D721Med (cell line): ENCODE measurements at regions not wholly inside any gene's neighbourhood (a gene's known extent, or its start where the extent isn't known, plus 50 kb on each side); places are given as distances from the start of the nearest gene placed in this dataset.

Experiments used
- DNase-seq: peaks from one replicate; pipeline ENCODE4 v3.0.0; 2011; ENCODE audit warnings: low spot score; ENCODE audit not compliant: insufficient read length
- FAIRE-seq: peaks from 2 replicates; lab custom pipeline; 2011; peaks lifted over from hg19 to GRCh38; lab: Jason Lieb, UNC
- CTCF ChIP-seq: IDR thresholded peaks from 2 replicates; pipeline ENCODE4 v1.5.1; 2012; ENCODE audit warnings: mild to moderate bottlenecking, control low read depth; ENCODE audit not compliant: insufficient read depth; ENCODE audit errors: missing control alignments

GRCh38 chr5:120035815-120036577 is 406.6 kb downstream of the FAM170A start:
- FAIRE-seq (no peak), DNase-seq (no peak)
- no peak for TF ChIP-seq CTCF

GRCh38 chr5:120037451-120037850 is 408.1 kb downstream of the FAM170A start:
- FAIRE-seq (no peak), DNase-seq (no peak)
- TF ChIP-seq CTCF = no peak

- DNase-seq (no peak), FAIRE-seq (no peak)
- TF ChIP-seq CTCF = no peak
Observed at GRCh38 chr5:120039111-120039510, 409.8 kb downstream of the FAM170A start.

DNA sequence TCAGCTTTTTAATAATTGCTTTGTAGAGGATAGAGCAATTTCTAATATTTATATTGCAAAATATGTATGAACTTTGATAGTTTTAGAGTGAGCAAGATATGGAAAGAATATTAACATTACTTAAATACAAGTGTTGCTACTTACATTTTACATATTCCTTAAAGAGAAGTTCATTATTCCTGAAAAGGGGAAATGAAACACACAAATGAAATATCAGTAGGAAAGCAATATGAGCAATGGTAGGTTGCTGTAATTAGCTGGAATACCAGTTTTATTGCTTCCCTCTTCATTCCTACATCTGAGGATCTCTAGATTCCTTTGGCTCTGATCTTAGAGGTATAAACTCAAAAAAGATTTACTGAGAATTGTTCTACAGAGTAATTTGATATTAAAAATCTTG is 414.1 kb downstream of the FAM170A start:
- no peak for DNase-seq
- no peak for FAIRE-seq

DNA sequence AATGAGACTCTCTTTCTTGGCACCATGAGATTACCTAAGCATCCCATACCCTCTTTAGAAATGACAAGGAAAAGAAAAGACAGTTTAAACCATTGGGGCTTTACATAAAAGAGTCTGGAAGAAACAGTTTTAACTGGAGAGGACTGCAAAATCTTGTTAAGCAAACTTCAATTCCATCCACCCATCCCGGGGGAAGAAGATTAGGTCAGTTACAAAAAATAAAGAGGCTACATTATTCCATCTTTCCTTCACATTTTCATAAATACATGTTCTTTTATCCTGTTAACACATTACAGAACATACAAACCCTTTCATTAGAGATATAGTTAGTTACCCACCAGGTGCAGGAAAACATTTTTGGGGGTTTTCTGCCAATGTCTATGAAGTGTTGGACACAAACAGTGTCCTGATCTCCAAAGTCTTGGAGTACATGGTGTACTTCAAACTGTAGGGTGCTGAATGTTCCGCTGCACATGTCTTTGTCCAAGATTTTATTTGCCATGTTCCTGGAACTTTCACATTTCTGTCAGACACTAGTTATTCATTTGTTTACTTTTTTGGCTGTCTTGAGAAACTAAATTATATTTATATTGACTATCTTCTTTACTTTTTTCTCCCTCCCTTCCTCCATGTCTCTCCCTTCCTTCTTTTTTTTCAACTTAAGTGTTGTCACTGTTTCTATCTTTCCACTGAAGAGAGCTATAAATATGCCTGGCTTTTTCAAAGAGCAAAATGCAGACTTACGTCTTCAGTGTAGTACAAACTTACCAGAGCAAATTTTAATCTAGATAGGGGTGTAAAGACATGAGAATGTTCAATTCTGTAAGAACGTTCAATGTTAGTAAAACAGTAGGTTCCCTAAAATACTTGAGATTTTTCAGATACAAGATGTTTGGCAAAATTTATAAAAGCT is 410.9 kb upstream of the PRR16 start:
- no peak for FAIRE-seq
- no peak for TF ChIP-seq CTCF
- DNase-seq = no peak

More for the DNA sequence above, 414.1 kb downstream of the FAM170A start:
- TF ChIP-seq CTCF = no peak

- no peak for DNase-seq
- FAIRE-seq = no peak
- no peak for TF ChIP-seq CTCF
Observed at GRCh38 chr5:120053841-120054240, 410.3 kb upstream of the PRR16 start.
